SH-SY5Y (cell line): ENCODE measurements at regions not wholly inside any gene's neighbourhood (a gene's known extent, or its start where the extent isn't known, plus 50 kb on each side); places are given as distances from the start of the nearest gene placed in this dataset.

Experiments used
- GATA2 ChIP-seq: IDR thresholded peaks from 2 replicates; pipeline ENCODE4 v1.6.1; 2011; ENCODE audit warnings: mild to moderate bottlenecking, low read depth, low read length
- GATA3 ChIP-seq: IDR thresholded peaks from 2 replicates; pipeline ENCODE4 v1.6.1; 2011; ENCODE audit warnings: low read depth, mild to moderate bottlenecking, low read length, moderate library complexity

DNA sequence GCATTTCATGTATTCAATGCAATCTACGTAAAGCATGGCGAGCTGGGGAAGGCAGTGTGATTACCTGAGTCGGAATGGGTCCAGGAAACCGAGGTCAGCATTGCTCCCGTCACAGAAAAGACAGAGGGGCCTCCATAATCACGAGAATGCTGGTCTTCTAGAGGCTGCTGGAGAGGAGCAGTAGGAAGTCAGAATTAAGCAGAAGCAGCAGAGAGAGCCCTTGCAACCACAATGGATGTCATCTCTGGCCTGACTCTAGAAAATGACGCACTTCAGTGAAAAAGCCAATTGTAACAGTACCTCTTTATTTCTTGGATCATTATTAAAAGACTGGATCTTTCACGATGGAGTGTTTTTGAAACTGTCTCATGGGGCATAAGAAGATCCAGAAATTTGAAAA is 69.5 kb upstream of the FOXN3 start:
- TF ChIP-seq GATA2 = no peak
- TF ChIP-seq GATA3 = no peak

DNA sequence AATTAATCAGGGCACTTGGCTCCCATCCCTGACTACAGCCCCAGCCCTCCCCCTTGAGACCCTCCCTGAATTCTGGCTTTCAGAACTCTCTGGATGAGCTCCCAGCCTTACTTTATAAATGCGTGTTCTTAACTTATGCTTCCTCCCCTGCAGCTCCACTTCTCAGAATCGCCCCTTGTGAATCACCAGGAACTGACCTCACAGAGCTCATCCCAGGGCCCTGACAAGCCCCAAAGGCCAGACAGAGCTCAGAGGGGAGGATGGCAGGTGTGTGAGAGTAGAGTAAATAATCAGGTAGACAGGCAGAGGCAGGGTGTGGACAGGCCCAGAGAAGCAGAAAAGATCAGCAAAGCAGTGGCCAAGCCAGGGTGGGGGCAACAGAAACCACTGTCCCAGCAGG is 68.2 kb upstream of the FOXN3 start:
- TF ChIP-seq GATA3 (no peak), GATA2 (no peak)

- TF ChIP-seq GATA2 (no peak), GATA3 (no peak)
These were observed 67.2 kb upstream of the FOXN3 start for GRCh38 chr14:89484051-89484844.

DNA sequence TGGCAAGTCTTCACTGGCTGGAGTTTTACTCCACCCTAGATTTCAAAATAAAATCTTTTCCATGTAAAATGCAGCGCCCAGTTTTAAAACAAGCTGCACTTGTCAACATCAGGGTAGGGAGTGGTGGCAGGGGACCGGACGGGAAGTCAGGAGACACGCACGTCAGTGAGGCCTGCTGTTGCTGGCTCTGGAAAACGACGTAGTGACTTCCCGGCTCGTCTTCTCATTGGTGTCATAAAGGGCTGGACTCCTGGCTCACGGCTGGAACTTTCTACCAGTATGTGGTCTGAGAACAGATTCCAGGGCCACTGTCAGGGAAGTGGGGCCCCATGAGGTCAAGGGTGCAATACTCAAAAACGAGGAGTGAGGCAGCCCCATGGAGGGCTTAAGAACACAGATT is 64.2 kb upstream of the FOXN3 start:
- TF ChIP-seq GATA2 (no peak), GATA3 (no peak)

- TF ChIP-seq GATA2 (no peak), GATA3 (no peak)
These were observed 63.2 kb upstream of the FOXN3 start for GRCh38 chr14:89480278-89480677.

GRCh38 chr14:89479802-89480201 is 62.8 kb upstream of the FOXN3 start:
- TF ChIP-seq GATA3 (no peak), GATA2 (no peak)

GRCh38 chr14:89477391-89477790 is 60.4 kb upstream of the FOXN3 start:
- TF ChIP-seq GATA2 (no peak), GATA3 (no peak)

GRCh38 chr14:89476354-89476896 is 59.4 kb upstream of the FOXN3 start:
- no peak for TF ChIP-seq GATA3
- TF ChIP-seq GATA2 = no peak

DNA sequence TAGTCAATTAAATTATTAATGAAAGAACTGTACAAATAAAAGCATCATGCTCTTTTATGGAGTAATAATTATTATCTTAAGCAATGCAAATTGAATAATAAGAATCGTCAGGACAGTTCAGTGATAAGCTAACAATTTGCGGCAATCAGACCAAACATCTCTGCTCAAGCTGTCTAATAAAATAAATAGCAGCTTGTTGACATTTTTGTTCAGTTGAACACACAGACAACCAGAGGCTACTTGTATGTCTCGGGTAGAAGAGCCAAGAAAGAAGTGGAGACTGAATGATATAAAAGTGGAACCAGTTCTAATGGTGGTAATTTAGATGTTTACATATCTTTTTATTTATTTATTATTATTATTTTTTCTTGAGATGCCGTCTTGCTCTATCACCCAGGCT is 57.4 kb upstream of the FOXN3 start:
- TF ChIP-seq GATA2 = no peak
- TF ChIP-seq GATA3 = no peak

DNA sequence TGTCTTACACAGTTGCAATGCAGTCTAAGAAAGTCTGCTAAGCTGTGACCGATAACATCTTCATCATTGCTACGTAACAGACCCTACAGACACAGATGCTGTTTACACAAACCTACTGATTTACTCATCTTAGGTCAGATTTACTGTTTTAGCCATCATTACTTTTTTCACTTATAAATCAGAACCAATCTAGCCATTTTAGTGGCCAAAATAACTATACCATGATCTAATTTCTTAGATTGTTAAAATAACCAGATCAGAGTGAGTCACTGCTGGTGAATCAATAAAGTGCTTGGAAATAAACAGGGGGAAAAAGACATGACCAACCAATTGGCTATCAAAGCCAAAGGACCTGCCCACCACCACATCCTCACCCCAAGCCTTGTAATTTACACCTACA is 57.0 kb upstream of the FOXN3 start:
- TF ChIP-seq GATA2 = no peak
- TF ChIP-seq GATA3 = peak; percentile 46; the same call in 1 of the 2 replicates

DNA sequence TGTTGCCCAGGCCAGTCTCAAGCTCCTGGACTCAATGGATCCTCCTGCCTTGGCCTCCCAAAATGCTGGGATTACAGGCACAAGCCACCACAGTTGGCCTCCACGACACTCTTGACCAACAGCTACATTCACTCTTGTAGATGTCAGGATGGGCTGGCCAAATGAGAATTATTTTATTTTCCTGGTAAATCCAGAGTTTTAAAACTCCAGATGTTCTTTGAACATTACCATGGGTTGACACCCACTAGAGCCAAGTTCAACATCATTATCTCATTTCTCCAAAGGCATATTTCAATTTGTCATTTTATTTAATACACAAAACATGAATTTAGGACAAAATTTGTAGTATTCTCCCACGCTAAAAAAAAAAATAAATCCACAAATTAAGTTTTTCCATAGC is 56.5 kb upstream of the FOXN3 start:
- TF ChIP-seq GATA3 (no peak), GATA2 (no peak)

- TF ChIP-seq GATA3 = no peak
- no peak for TF ChIP-seq GATA2
These were observed 53.4 kb upstream of the FOXN3 start for GRCh38 chr14:89470401-89470800.

DNA sequence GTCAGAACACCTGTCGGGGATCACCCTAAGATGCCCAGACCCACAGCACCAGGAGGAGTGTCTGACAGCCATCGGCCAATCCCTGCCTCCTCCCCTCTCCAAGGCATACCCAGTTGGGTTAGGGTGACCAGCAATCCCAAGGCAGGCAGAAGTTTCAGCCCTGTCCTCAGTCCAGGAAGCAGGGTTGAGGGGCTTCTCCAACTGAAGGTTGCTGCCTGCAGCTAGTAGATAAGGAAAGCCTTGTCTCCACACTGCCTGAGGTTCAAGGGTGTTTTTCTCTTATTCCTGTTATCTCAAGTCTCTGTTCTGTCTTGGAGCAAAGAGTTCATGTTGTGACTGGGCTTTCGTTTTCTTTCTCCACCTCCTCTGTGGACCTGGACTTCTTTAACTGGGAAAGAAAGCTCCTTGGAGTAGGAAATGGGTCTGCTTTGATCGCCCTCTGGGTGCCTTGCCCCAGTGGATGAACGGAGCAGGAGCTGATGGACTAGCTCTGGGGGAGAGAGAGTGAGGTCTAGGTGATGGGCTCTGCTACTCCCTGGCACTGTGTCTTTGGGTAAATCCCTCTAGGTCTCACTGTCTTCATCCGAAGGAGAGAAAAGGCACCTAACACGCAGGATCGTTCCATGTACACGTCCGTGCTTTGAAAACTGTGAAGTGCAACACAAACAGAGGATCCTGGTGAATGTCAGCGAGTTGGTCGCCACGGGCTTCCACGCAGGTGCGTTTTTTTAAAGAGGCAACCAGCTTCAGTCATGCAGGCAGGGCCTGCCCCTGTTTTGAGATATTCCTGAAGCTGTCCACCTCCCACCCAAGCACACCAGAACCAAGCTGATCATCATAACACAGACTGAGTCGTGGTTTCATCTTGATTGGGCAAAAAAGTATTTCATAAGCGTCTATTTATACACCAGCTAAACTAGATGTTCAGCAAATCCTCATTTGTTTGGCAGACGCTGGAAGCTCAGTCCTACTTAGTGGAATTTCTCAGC is 52.5 kb upstream of the FOXN3 start:
- TF ChIP-seq GATA2 = no peak
- TF ChIP-seq GATA3 = no peak

GRCh38 chr14:89468566-89468965 is 51.5 kb upstream of the FOXN3 start:
- no peak for TF ChIP-seq GATA3
- TF ChIP-seq GATA2 = no peak
